Putamen (tissue), 1 donor: ENCODE measurements at regions not wholly inside any gene's neighbourhood (a gene's known extent, or its start where the extent isn't known, plus 50 kb on each side); places are given as distances from the start of the nearest gene placed in this dataset.
"Not testable (repeated sequence)": the region's sequence is repeated elsewhere in the genome, so short reads cannot be mapped to it uniquely, and the experiment has no call there.

Experiments used
- DNase-seq: peaks from one replicate; pipeline ENCODE4 v3.0.0-alpha.2; 2016; ENCODE audit warnings: low spot score

- no peak for DNase-seq
These were observed 72.9 kb upstream of the SNTG2 start for GRCh38 chr2:877747-878146.

DNA sequence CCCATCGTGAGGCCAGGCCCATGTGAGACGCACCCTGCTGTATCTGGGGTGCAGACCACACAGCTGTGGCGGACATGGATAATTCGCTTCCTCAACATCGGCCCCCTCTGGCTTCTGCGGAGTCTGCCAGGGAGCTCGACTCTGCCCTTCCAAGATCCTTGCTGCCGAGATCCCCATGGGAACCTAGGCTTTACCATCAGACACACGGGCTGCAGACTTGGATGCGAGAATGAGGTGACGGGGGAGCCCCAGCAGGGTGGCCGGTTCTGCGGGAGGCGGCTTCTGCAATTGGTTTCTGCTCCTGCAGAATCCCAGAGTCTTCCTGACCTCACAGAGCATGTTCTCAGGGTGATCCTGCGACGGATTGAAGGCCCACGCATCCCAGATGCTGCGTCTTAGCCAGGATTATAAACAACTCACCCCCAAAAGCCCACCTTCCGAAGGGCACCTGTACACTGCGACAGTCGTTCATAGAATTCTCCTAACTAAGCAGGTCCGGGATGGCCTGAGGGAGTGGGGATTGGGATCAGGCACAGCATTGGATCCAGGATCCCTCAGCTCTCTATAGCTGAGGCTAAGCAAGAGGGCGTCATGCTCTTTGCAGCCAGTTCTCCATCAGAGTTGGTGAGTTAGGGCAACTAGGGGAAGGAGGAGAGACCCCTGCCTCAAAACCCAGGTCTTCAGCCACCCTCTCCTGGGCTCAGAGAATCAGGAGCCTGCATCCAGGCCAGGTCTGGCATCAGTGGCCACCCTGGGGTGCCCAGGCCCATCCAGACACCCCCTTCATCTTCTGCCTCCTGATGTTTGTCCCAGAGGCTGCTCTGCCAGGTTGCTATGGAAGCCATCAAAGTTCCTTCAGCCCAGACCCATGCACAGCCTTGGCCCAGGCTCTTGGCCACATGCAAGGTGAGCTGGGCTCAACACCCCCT lies 74.7 kb upstream of the SNTG2 start:
- DNase-seq, result no peak

DNA sequence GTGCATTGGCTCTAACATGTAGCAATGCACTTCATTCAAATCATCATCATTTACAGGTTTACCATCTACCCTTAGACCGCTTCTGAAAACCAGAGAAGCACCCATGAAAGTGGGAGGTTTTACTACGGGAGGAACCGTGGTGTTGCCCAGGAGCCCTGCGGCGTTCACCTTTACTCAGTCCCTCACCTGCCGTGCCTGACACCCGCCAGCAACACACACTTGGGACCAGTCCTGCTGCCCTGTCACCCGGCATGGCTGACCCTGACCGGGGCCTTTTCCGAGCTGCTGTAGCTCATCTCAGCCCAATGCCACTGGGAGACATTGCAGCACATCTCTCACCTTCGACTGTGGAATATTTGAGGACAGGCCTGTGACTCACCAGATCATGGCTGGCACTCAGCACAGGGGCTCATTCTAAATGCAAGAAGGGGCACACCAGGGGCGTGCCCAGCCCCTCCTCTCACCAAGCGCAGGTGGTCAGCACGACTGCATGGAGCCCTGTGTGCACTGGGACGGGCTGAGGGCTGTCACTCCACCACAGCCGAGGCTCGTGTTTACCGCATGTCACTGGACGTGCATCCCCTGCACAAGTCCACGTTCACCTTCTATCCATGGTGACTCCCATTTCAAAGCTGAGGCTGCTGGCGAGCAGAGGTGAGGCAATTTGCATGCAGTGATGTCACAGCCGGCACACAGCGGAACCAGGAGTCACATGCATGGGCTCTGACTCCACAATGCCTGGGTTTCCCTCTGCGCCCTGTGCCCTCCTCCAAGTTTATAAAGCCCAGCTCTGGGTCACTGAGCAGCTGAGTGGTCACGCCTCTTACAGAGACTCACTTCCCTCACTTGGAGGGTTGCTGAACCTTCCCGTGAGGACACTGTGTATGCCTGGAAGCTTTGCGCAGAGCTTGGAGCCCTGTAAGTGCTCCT lies 76.7 kb upstream of the SNTG2 start:
- DNase-seq, result no peak

- no peak for DNase-seq
These were observed 77.6 kb upstream of the SNTG2 start for GRCh38 chr2:873027-873426.

DNA sequence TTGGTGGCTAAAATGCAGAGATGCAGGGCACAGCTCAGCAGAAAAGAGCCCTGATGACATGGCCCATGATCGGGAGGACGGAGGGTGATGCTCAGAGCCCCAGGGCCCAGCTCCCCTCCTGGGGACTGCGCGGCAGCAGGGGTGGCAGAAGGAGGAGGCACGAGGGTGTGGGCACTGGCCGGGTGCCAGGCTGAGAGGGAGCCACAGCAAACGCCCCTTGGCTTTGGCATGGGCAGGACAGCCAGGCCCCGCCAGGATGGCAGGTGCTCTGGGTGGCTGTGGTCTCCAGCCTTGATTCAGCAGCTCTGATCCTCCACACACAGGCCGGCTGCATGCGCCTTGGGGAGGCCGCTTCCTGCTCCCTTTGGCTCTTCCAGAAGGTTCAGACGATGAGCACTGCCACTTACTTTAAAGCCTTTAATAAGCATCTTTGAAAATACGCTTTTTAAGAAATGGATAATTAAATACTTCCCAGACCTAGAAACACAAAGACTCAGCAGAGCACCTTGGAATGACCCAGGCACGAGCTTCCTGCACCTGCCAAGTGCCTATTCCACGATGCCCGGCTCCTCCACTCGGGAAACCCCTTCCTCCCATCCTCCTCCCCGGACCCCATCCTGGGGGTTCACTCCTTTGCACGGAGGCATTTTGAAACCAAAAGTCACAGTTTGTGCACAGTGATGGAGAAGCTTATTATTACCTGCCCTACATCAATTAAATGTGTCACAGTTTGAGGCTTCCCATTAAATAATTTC lies 78.5 kb upstream of the SNTG2 start:
- DNase-seq, result no peak

DNA sequence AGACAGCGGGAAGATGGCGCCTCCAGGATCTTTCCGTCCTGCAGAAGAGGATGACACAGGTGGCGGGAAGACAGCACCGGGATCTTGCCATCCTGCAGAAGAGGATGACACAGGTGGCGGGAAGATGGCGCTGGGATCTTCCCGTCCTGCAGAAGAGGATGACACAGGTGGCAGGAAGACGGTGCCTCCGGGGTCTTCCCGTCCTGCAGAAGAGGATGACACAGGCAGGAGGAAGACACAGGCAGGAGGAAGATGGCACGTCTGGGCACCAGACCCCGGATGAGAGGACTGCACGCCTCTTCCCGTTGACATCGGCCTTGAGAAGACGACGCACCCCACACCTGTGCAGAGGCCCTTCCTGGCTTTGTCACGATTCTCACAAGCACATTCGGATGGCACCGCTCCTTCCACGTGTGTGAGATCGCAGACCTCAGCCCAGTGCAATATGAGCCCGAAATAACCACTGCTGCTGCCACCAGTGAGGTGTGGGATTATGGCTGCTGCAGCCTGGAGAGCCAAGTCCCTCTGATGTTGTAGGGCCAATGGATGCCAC lies 79.4 kb upstream of the SNTG2 start:
- DNase-seq, result no peak

DNA sequence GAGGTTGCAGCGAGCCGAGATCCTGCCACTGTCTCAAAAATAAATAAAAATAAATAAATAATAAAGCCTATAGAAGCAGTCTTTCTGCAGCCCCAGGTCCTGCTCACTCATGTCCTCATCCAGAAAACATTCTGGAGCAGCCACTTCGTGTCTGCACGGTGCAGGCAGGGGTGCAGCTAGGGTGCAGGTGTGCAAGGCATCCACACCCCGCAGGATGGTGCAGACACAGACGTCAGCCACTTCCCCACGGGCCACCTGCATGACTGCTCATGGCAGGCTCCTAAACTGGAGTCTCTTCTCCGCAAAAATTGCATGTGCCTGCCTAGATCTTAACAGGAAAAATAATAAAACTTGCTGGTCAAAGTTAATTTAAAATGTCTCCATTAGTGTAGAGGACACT lies 80.2 kb upstream of the SNTG2 start:
- DNase-seq, result no peak

GRCh38 chr2:869894-870293 lies 80.8 kb upstream of the SNTG2 start:
- DNase-seq, result no peak

DNA sequence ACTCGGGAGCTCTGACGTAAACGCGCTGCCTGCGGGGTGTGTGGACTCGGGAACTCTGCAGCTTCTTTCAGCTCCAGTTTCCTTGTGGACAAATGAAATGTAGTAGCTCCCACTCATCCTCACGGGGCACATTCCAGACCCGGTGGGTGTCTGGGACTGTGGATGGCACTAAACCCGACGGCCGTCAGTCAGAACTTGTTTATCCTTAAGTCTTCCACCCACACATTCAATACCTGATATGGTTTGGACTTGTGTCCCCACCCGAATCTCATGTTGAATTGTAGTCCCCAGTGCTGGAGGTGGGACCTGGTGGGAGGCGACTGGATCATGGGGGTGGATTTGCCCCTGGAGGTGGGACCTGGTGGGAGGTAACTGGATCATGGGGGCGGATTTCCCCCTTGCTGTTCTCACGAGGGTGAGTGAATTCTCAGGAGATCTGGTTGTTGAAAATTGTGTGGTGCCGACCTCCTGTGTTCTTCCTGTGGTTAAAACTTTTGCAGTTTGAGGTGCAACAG lies 81.2 kb upstream of the SNTG2 start:
- no peak for DNase-seq

GRCh38 chr2:868857-869256 lies 81.8 kb upstream of the SNTG2 start:
- not testable (repeated sequence) for DNase-seq

DNA sequence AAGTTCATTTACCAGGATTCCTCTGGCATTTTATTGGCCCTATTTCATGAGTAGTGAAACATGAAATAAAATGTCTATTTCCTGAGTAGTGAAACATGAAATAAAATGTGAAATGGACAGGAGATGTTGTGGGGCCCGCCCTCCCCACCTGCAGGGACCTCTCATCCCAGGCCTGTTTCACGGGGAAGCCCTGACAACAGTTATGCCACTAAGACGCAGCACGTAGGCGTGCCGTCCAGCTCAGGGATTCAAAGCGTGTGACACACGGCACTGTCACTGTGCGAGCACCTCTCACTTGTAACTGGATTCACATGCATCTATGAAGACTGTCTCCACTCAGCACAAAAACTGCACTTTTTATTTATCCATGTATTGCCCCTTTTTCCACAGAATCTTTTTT lies 83.4 kb upstream of the SNTG2 start:
- no peak for DNase-seq

DNA sequence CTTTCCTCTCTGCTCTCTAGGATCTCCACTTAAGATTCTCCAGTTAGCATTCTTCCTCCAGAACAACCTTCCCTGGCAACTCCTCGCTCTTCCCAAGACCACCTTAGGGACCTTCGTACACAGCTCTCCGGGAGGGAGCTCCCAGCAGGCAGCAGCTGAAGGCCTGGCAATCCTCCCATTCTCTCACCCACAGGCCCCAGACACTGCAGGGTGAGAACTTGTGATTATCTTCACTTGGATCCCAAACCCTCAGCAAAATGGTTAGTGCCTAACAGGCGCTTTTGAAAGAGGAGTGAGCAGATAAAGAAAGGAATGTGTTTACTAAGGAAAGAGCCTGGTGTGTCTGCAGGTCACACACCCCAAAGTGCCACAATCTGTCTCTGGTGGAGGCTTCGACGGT lies 83.8 kb upstream of the SNTG2 start:
- no peak for DNase-seq

- DNase-seq, result no peak
These were observed 84.5 kb upstream of the SNTG2 start for GRCh38 chr2:866009-866680.

- DNase-seq, result no peak
These were observed 86.0 kb upstream of the SNTG2 start for GRCh38 chr2:864501-865106.

GRCh38 chr2:863732-864450 lies 86.8 kb upstream of the SNTG2 start:
- no peak for DNase-seq

DNA sequence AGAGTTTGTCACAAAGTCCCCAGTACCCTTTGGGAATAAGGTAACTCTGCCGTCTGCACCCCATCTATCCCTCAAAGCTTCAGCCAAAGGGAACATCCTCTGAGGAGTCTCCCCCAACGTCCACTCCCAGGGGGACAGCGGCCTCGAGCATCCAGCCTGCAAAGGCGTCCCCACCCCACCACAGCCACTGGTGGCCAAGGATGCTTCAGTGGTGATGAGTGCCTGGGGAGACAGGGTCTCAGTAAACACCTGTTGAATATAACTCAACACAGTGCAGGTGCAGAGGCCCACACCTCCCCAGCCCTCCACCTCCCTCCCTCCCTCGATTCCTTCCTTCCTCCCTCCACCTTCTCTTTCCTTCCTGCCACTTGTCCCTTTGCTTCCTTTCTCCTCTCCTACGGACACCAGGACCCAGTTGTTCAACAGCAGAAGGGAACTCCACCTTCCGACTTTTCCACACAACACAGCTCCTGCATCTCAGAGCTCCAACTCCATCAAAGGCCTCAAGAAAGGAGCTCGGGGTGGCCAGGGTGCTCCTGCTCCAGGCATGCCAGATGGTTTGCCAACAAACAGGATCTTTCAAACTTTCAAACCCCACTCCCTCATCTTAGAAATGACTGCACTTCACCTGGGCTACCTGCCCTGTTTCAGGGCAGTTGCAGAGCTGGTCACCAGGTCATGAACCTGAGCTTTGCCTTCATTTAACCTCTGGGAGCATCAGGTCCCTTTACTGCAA lies 87.8 kb upstream of the SNTG2 start:
- DNase-seq, result no peak

DNA sequence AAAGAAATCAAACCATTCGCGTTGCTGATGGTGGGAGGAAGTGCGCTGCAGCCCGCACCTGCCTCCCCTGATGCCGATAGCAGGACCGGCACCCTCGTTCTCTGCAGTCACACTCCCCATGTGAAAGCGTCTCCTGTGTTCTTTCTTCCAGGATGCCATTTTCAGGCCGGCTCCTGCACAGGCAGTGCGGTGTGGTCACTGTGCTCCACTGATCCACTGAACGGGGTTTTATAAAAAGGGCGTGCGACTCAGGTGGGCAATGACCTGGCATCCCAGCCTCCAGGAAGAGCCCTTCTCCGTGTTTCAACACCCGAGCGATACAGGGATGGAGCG lies 88.3 kb upstream of the SNTG2 start:
- no peak for DNase-seq

DNA sequence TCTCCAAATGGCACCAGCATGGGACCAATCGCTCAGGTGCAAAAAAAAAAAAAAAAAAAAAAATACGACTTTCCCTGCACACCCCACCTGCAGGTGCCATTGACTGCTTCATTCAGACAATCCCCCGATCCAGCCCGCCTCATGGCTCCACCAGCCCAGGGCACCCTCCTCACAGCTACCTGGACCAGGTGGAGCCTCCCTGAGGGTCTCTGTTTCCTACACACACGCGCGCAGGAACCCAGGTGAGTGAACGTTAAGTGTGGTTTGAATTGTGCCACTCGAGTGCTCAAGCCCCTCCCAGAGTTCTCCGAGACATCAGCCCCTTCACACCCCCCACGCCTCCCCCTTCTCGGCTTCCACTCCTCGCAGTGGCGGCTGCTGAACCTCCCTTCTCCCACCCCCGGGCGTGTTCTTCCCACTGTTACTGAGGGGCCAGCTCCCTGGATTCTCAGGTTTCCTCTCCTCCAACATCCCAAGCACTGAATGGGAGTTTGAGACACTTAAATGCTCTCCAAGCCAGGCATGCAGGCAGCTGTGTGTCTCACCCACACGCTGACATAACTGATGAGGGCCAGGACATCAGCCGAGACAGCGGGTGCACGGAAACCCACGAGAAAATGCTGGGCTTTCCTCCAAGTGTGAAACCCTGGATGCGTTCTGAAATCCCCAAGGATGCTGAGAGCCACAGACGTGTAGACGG lies 88.8 kb upstream of the SNTG2 start:
- DNase-seq, result no peak
